ENCODE measurements at regions not wholly inside any gene's neighbourhood (a gene's known extent, or its start where the extent isn't known, plus 50 kb on each side); places are given as distances from the start of the nearest gene placed in this dataset.

DNA sequence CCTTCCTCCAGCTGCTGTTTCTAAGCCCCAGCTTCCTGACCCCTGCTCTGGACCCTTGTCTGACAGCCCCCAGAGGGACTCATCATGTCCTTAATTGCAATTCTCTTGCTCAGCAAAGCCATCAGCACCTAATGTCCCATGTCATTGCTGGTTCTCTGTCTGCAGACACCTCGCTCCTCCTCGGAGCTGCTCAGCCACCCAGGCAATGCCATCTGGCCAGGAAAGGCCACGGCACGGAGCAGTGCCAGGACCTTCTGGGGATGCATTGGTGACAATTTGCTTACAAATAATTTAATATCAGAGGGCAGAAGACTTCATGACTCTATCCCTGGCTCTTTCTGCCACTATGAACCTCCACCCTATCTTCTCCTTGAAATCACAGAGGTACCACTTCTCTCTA lies 107.0 kb upstream of the THY1 start:
- Histone ChIP-seq H3K4me3 (ENCODE audit: low read length) (no peak overlapping the region), H3K27me3 (ENCODE audit: insufficient read depth, low read length) (peaks cover 9% of the 10 kb centered on the region; the same call in 1 of the 2 replicates), H3K36me3 (ENCODE audit: insufficient read depth, low read depth, low read length) (no peaks in the 10 kb centered on the region), H3K9me3 (ENCODE audit: insufficient read depth, low read depth, low read length) (no peaks in the 10 kb centered on the region), H3K27ac (ENCODE audit: low read length) (no peak overlapping the region), H3K9ac (ENCODE audit: low read depth, low read length) (no peak overlapping the region), H3K4me1 (ENCODE audit: insufficient read depth, low read length) (no peaks in the 10 kb centered on the region)

- Histone ChIP-seq H3K36me3 (ENCODE audit: insufficient read depth, low read depth, low read length) (no peaks in the 10 kb centered on the region), H3K4me1 (ENCODE audit: insufficient read depth, low read length) (no peaks in the 10 kb centered on the region), H3K27ac (ENCODE audit: low read length) (no peak overlapping the region), H3K4me3 (ENCODE audit: low read length) (no peak overlapping the region), H3K9ac (ENCODE audit: low read depth, low read length) (no peak overlapping the region), H3K27me3 (ENCODE audit: insufficient read depth, low read length) (peaks cover 9% of the 10 kb centered on the region; the same call in 1 of the 2 replicates), H3K9me3 (ENCODE audit: insufficient read depth, low read depth, low read length) (no peaks in the 10 kb centered on the region)
Measured at GRCh38 chr11:119529063-119529845, 106.3 kb upstream of the THY1 start.

- no peaks in the 10 kb centered on the region for H3K4me1 ChIP-seq (ENCODE audit: insufficient read depth, low read length)
- H3K9me3 ChIP-seq (ENCODE audit: insufficient read depth, low read depth, low read length) = no peaks in the 10 kb centered on the region
- peaks cover 4% of the 10 kb centered on the region; the same call in 1 of the 2 replicates for H3K27me3 ChIP-seq (ENCODE audit: insufficient read depth, low read length)
- H3K9ac ChIP-seq (ENCODE audit: low read depth, low read length) = no peak overlapping the region
- no peaks in the 10 kb centered on the region for H3K36me3 ChIP-seq (ENCODE audit: insufficient read depth, low read depth, low read length)
- no peak overlapping the region for H3K4me3 ChIP-seq (ENCODE audit: low read length)
- no peak overlapping the region for H3K27ac ChIP-seq (ENCODE audit: low read length)
Measured at GRCh38 chr11:119525867-119526196, 102.9 kb upstream of the THY1 start.

- Histone ChIP-seq H3K4me3 (ENCODE audit: low read length) (no peak overlapping the region), H3K36me3 (ENCODE audit: insufficient read depth, low read depth, low read length) (no peaks in the 10 kb centered on the region), H3K27me3 (ENCODE audit: insufficient read depth, low read length) (peaks cover under 1% of the 10 kb centered on the region; the same call in 1 of the 2 replicates), H3K9ac (ENCODE audit: low read depth, low read length) (no peak overlapping the region), H3K9me3 (ENCODE audit: insufficient read depth, low read depth, low read length) (no peaks in the 10 kb centered on the region), H3K4me1 (ENCODE audit: insufficient read depth, low read length) (no peaks in the 10 kb centered on the region), H3K27ac (ENCODE audit: low read length) (no peak overlapping the region)
Measured at GRCh38 chr11:119525180-119525866, 102.4 kb upstream of the THY1 start.

- no peaks in the 10 kb centered on the region for H3K4me1 ChIP-seq (ENCODE audit: insufficient read depth, low read length)
- H3K36me3 ChIP-seq (ENCODE audit: insufficient read depth, low read depth, low read length) = no peaks in the 10 kb centered on the region
- H3K4me3 ChIP-seq (ENCODE audit: low read length) = no peak overlapping the region
- H3K9ac ChIP-seq (ENCODE audit: low read depth, low read length) = no peak overlapping the region
- H3K9me3 ChIP-seq (ENCODE audit: insufficient read depth, low read depth, low read length) = no peaks in the 10 kb centered on the region
- H3K27me3 ChIP-seq (ENCODE audit: insufficient read depth, low read length) = no peaks in the 10 kb centered on the region
- no peak overlapping the region for H3K27ac ChIP-seq (ENCODE audit: low read length)
Measured at GRCh38 chr11:119523539-119524157, 100.7 kb upstream of the THY1 start.

- no peaks in the 10 kb centered on the region for H3K4me1 ChIP-seq (ENCODE audit: insufficient read depth, low read length)
- no peaks in the 10 kb centered on the region for H3K9me3 ChIP-seq (ENCODE audit: insufficient read depth, low read depth, low read length)
- H3K27ac ChIP-seq (ENCODE audit: low read length) = no peak overlapping the region
- no peak overlapping the region for H3K4me3 ChIP-seq (ENCODE audit: low read length)
- no peak overlapping the region for H3K9ac ChIP-seq (ENCODE audit: low read depth, low read length)
- no peaks in the 10 kb centered on the region for H3K36me3 ChIP-seq (ENCODE audit: insufficient read depth, low read depth, low read length)
- H3K27me3 ChIP-seq (ENCODE audit: insufficient read depth, low read length) = no peaks in the 10 kb centered on the region
Measured at GRCh38 chr11:119522609-119523008, 99.6 kb upstream of the THY1 start.

GRCh38 chr11:119521551-119521950 lies 98.6 kb upstream of the THY1 start:
- Histone ChIP-seq H3K4me1 (ENCODE audit: insufficient read depth, low read length) (no peaks in the 10 kb centered on the region), H3K36me3 (ENCODE audit: insufficient read depth, low read depth, low read length) (no peaks in the 10 kb centered on the region), H3K9me3 (ENCODE audit: insufficient read depth, low read depth, low read length) (no peaks in the 10 kb centered on the region), H3K27me3 (ENCODE audit: insufficient read depth, low read length) (no peaks in the 10 kb centered on the region), H3K27ac (ENCODE audit: low read length) (no peak overlapping the region), H3K9ac (ENCODE audit: low read depth, low read length) (no peak overlapping the region), H3K4me3 (ENCODE audit: low read length) (no peak overlapping the region)

GRCh38 chr11:119520966-119521365 lies 98.0 kb upstream of the THY1 start:
- Histone ChIP-seq H3K4me3 (ENCODE audit: low read length) (no peak overlapping the region), H3K4me1 (ENCODE audit: insufficient read depth, low read length) (no peaks in the 10 kb centered on the region), H3K36me3 (ENCODE audit: insufficient read depth, low read depth, low read length) (no peaks in the 10 kb centered on the region), H3K9me3 (ENCODE audit: insufficient read depth, low read depth, low read length) (no peaks in the 10 kb centered on the region), H3K27ac (ENCODE audit: low read length) (no peak overlapping the region), H3K27me3 (ENCODE audit: insufficient read depth, low read length) (no peaks in the 10 kb centered on the region), H3K9ac (ENCODE audit: low read depth, low read length) (no peak overlapping the region)

- H3K27me3 ChIP-seq (ENCODE audit: insufficient read depth, low read length) = no peaks in the 10 kb centered on the region
- H3K27ac ChIP-seq (ENCODE audit: low read length) = no peak overlapping the region
- H3K36me3 ChIP-seq (ENCODE audit: insufficient read depth, low read depth, low read length) = no peaks in the 10 kb centered on the region
- no peaks in the 10 kb centered on the region for H3K4me1 ChIP-seq (ENCODE audit: insufficient read depth, low read length)
- H3K9ac ChIP-seq (ENCODE audit: low read depth, low read length) = no peak overlapping the region
- H3K9me3 ChIP-seq (ENCODE audit: insufficient read depth, low read depth, low read length) = no peaks in the 10 kb centered on the region
- no peak overlapping the region for H3K4me3 ChIP-seq (ENCODE audit: low read length)
Measured at GRCh38 chr11:119520400-119520799, 97.4 kb upstream of the THY1 start.

GRCh38 chr11:119519796-119520195 lies 96.8 kb upstream of the THY1 start:
- H3K9me3 ChIP-seq (ENCODE audit: insufficient read depth, low read depth, low read length) = no peaks in the 10 kb centered on the region
- H3K27ac ChIP-seq (ENCODE audit: low read length) = no peak overlapping the region
- no peak overlapping the region for H3K9ac ChIP-seq (ENCODE audit: low read depth, low read length)
- H3K4me1 ChIP-seq (ENCODE audit: insufficient read depth, low read length) = no peaks in the 10 kb centered on the region
- no peak overlapping the region for H3K4me3 ChIP-seq (ENCODE audit: low read length)
- no peaks in the 10 kb centered on the region for H3K27me3 ChIP-seq (ENCODE audit: insufficient read depth, low read length)
- H3K36me3 ChIP-seq (ENCODE audit: insufficient read depth, low read depth, low read length) = no peaks in the 10 kb centered on the region

DNA sequence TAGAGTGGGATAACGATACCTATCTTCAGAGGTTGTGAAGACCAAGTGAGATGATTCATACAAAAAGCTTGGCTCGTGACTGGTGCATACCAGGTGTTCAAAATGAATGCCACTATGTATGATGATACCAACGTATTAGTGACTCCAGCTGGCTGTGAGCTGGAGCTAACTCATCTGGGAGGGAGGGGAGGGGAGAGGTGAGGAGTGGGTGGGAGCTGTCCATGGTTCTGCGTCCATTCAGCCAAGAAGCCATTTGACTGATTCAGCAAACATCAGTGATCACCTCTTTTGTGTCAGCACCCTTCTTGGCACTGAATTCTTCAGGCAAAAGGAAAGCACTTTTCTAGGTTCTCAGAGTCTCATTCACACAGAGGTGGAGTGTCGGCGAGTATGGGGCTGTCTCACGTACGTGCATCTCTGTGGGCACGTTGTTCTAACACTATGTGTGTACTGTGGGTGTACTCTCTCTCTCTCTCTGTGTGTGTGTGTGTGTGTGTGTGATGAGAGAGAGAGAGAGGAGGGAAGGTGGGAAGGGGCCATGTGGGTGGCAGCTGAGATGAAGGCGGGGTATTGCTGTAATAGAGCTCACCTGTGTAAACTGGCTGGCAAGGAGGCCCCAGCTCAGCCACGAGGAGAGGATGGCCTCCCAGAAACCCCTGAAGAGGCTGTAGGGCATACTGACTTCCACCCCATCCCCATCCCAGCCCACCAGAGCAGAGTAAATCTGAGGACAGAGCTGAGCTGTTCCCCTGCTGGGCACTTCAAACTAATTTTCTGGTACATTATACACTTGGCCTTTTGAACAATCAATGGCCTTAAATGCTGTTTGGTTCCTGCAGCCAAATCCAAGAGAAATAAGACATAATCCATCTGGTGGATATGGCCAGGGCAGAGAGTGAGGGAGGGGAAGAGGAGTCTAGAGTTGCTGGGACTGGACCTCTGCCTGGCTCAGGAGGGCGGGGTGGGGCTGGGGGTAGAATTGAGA lies 96.1 kb upstream of the THY1 start:
- H3K9ac ChIP-seq (ENCODE audit: low read depth, low read length) = no peak overlapping the region
- no peaks in the 10 kb centered on the region for H3K9me3 ChIP-seq (ENCODE audit: insufficient read depth, low read depth, low read length)
- H3K4me1 ChIP-seq (ENCODE audit: insufficient read depth, low read length) = no peaks in the 10 kb centered on the region
- no peak overlapping the region for H3K4me3 ChIP-seq (ENCODE audit: low read length)
- no peaks in the 10 kb centered on the region for H3K27me3 ChIP-seq (ENCODE audit: insufficient read depth, low read length)
- H3K27ac ChIP-seq (ENCODE audit: low read length) = no peak overlapping the region
- no peaks in the 10 kb centered on the region for H3K36me3 ChIP-seq (ENCODE audit: insufficient read depth, low read depth, low read length)

Measured in iPS-20b (cell line).